Mammary epithelial cell (primary cell): ENCODE measurements at regions not wholly inside any gene's neighbourhood (a gene's known extent, or its start where the extent isn't known, plus 50 kb on each side); places are given as distances from the start of the nearest gene placed in this dataset.

Source experiments
- CTCF ChIP-seq, 2 donors: IDR thresholded peaks in 1 of 2; conservative IDR thresholded peaks in 1 of 2; 2 replicates each; pipeline ENCODE4 v1.5.1; 2011 to 2012; ENCODE audit warnings: inconsistent platforms in 2 of 2, low read length in 2 of 2, mild to moderate bottlenecking in 2 of 2, control low read depth in 1 of 2, low read depth in 1 of 2; ENCODE audit not compliant: insufficient read depth in 1 of 2; ENCODE audit errors: extremely low read depth in 1 of 2
- EZH2 ChIP-seq: IDR thresholded peaks from 2 replicates; pipeline ENCODE4 v1.6.1; 2012; ENCODE audit warnings: low read length, inconsistent platforms, borderline replicate concordance

GRCh38 chr9:85199866-85200495 is 530.5 kb downstream of the NTRK2 start:
- no peak for TF ChIP-seq EZH2
- TF ChIP-seq CTCF (conservative IDR thresholded peaks at IDR 0.05 in 1 of 2, IDR thresholded peaks at IDR 0.05 in 1 of 2; ENCODE audit: extremely low read depth in 1 of 2, insufficient read depth in 1 of 2, low read depth in 1 of 2, low read length in 2 of 2) = no peak
